Tibial nerve (tissue), 4 donors: ENCODE measurements at regions not wholly inside any gene's neighbourhood (a gene's known extent, or its start where the extent isn't known, plus 50 kb on each side); places are given as distances from the start of the nearest gene placed in this dataset.

Experiments
- DNase-seq, 2 donors: peaks; one replicate each; pipeline ENCODE4 v3.0.0-alpha.2; 2019; ENCODE audit warnings: low spot score in 2 of 2
- H3K27ac ChIP-seq, 4 donors: fragments of 200-600 bp; sonication (generic) in 3 of 4; one replicate each; pipeline ENCODE4 v1.5.1; 2017 to 2019; ENCODE audit warnings: mild to moderate bottlenecking in 1 of 4
- H3K27me3 ChIP-seq, 2 donors: fragments of 200-600 bp; sonication (generic) in 1 of 2; one replicate each; pipeline versions ENCODE4 v1.5.1 to v1.6.0; 2017 to 2019
- H3K36me3 ChIP-seq, 3 donors: fragments of 200-600 bp; sonication (generic); one replicate each; pipeline ENCODE4 v1.5.1; 2018 to 2019
- H3K4me1 ChIP-seq, 4 donors: fragments of 200-600 bp; sonication (generic) in 3 of 4; one replicate each; pipeline ENCODE4 v1.5.1; 2017 to 2019
- H3K4me3 ChIP-seq, 4 donors: fragments of 200-600 bp; sonication (generic) in 3 of 4; one replicate each; pipeline ENCODE4 v1.5.1; 2017 to 2019; ENCODE audit warnings: mild to moderate bottlenecking in 1 of 4, moderate library complexity in 1 of 4
- H3K9me3 ChIP-seq, 4 donors: fragments of 200-600 bp; sonication (generic) in 3 of 4; one replicate each; pipeline ENCODE4 v1.5.1; 2017 to 2019
- CTCF ChIP-seq, 5 experiments: fragments of 200-600 bp in 3 of 5; fragments of 450-650 bp in 2 of 5; sonication (generic) in 3 of 5; IDR thresholded peaks; one replicate each; pipeline ENCODE4 v1.5.1; 2016 to 2019; ENCODE audit warnings: antibody characterized with exemption in 5 of 5, mild to moderate bottlenecking in 3 of 5, moderate library complexity in 2 of 5
- EP300 ChIP-seq, 2 donors: sonication (generic); formaldehyde crosslinking; IDR thresholded peaks; one replicate each; pipeline ENCODE4 v1.6.1; 2017; ENCODE audit warnings: antibody characterized with exemption in 2 of 2, mild to moderate bottlenecking in 1 of 2
- POLR2A ChIP-seq, 2 donors: fragments of 450-650 bp; IDR thresholded peaks; one replicate each; pipeline ENCODE4 v1.6.1; 2017; ENCODE audit warnings: antibody characterized with exemption in 2 of 2, mild to moderate bottlenecking in 2 of 2, moderate library complexity in 2 of 2
- WGBS, 2 donors: methylation state at CpG; one replicate each; pipeline ENCODE4 v1.1.5; 2018; 5-methylcytosine and 5-hydroxymethylcytosine counted together

GRCh38 chr6:132952031-132952867, 137.9 kb downstream of the RPS12 start:
- Histone ChIP-seq H3K4me1 (no peaks in the 10 kb centered on the region), H3K4me3 (no peak overlapping the region), H3K9me3 (no peaks in the 10 kb centered on the region), H3K27ac (no peak overlapping the region), H3K36me3 (no peaks in the 10 kb centered on the region), H3K27me3 (no peaks in the 10 kb centered on the region)
- DNase-seq = no peak
- WGBS, 2 donors = 50 to 68% methylated on average over 6 of the region's 6 CpGs
- TF ChIP-seq CTCF (IDR thresholded peaks at IDR 0.05) = no peak
- no peak for TF ChIP-seq EP300 (IDR thresholded peaks at IDR 0.05)
- no peak for TF ChIP-seq POLR2A (IDR thresholded peaks at IDR 0.05)

- H3K27ac ChIP-seq = no peak overlapping the region
- H3K4me1 ChIP-seq = no peaks in the 10 kb centered on the region
- no peaks in the 10 kb centered on the region for H3K27me3 ChIP-seq
- WGBS, 2 donors = 70 to 78% methylated on average over 3 of the region's 3 CpGs
- H3K4me3 ChIP-seq = no peak overlapping the region
- no peak for TF ChIP-seq CTCF (IDR thresholded peaks at IDR 0.05)
- no peak for TF ChIP-seq EP300 (IDR thresholded peaks at IDR 0.05)
- TF ChIP-seq POLR2A (IDR thresholded peaks at IDR 0.05) = no peak
- no peak for DNase-seq
- no peaks in the 10 kb centered on the region for H3K36me3 ChIP-seq
- H3K9me3 ChIP-seq = no peaks in the 10 kb centered on the region
These were observed 138.6 kb downstream of the RPS12 start for GRCh38 chr6:132952986-132953385.

- H3K27ac ChIP-seq = no peak overlapping the region
- H3K9me3 ChIP-seq = no peaks in the 10 kb centered on the region
- H3K4me1 ChIP-seq = no peaks in the 10 kb centered on the region
- H3K27me3 ChIP-seq = no peaks in the 10 kb centered on the region
- no peak overlapping the region for H3K4me3 ChIP-seq
- WGBS, 2 donors = 80 to 84% methylated on average over 9 of the region's 9 CpGs
- TF ChIP-seq POLR2A (IDR thresholded peaks at IDR 0.05) (no peak), EP300 (IDR thresholded peaks at IDR 0.05) (no peak), CTCF (IDR thresholded peaks at IDR 0.05) (no peak)
- H3K36me3 ChIP-seq = no peaks in the 10 kb centered on the region
- no peak for DNase-seq
These were observed 139.9 kb downstream of the RPS12 start for GRCh38 chr6:132954222-132954621.

GRCh38 chr6:132954936-132955335, 140.6 kb downstream of the RPS12 start:
- Histone ChIP-seq H3K27me3 (no peaks in the 10 kb centered on the region), H3K4me3 (no peak overlapping the region), H3K4me1 (peaks cover 0 to 4% (median 0%) of the 10 kb centered on the region in 4 donors), H3K27ac (no peak overlapping the region), H3K9me3 (no peaks in the 10 kb centered on the region), H3K36me3 (no peaks in the 10 kb centered on the region)
- no peak for TF ChIP-seq POLR2A (IDR thresholded peaks at IDR 0.05)
- DNase-seq = no peak
- WGBS, 2 donors = 62 to 63% methylated on average over 5 of the region's 5 CpGs

- no peaks in the 10 kb centered on the region for H3K27me3 ChIP-seq
- no peak for DNase-seq
- H3K27ac ChIP-seq = no peak overlapping the region
- WGBS, 2 donors = 26 to 36% methylated on average over 4 of the region's 4 CpGs
- H3K36me3 ChIP-seq = no peaks in the 10 kb centered on the region
- TF ChIP-seq EP300 (IDR thresholded peaks at IDR 0.05) (no peak), POLR2A (IDR thresholded peaks at IDR 0.05) (no peak), CTCF (IDR thresholded peaks at IDR 0.05) (no peak)
- H3K4me1 ChIP-seq = peaks cover 0 to 12% (median 0%) of the 10 kb centered on the region in 4 donors
- H3K9me3 ChIP-seq = no peaks in the 10 kb centered on the region
- H3K4me3 ChIP-seq = no peak overlapping the region
These were observed 145.4 kb downstream of the RPS12 start for GRCh38 chr6:132959639-132960326.
